ENCODE measurements at regions not wholly inside any gene's neighbourhood (a gene's known extent, or its start where the extent isn't known, plus 50 kb on each side); places are given as distances from the start of the nearest gene placed in this dataset.
"Not testable (repeated sequence)": the region's sequence is repeated elsewhere in the genome, so short reads cannot be mapped to it uniquely, and the experiment has no call there.

- no peak for FAIRE-seq
- no peak for DNase-seq (ENCODE audit: low spot score in 2 of 2)
Observed at GRCh38 chr1:198417039-198417438, 123.4 kb downstream of the ATP6V1G3 start.

GRCh38 chr1:198416296-198416695 lies 124.2 kb downstream of the ATP6V1G3 start:
- FAIRE-seq, result no peak
- no peak for DNase-seq (ENCODE audit: low spot score in 2 of 2)

DNA sequence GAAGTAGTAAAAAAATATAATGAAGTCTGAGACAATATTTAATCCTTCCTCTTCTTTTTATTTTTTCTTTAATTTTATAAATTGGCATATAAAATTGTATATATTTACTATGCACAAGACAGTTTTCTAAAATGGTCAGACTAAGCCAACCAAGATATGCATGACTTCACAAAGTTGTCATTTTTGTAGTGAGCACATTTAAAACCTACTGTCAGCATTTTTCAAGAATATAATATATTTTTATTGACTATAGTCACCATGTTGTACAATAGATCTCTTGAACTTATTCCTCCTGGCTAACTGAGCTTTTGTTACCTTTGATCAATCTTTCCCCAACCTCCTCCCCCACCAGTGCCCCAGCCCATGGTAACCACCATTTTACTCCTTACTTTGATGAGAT lies 129.2 kb downstream of the ATP6V1G3 start:
- DNase-seq (ENCODE audit: low spot score in 2 of 2), result no peak
- FAIRE-seq, result no peak

- FAIRE-seq (no peak), DNase-seq (ENCODE audit: low spot score in 2 of 2) (no peak)
Observed at GRCh38 chr1:198408716-198409115, 131.8 kb downstream of the ATP6V1G3 start.

DNA sequence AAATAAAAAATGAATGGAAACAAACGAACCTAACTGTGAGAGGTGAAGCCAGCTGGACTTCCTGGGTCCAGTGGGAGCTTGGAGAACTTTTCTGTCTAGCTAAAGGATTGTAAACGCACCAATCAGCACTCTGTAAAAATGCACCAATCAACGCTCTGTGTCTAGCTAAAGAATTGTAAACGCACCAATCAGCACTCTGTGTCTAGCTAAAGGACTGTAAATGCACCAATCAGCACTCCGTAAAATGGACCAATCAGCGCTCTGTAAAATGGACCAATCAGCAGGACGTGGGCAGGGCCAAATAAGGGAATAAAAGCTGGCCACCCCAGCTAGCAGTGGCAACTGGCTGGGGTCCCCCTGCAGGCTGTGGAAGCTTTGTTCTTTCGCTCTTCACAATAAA lies 135.8 kb downstream of the ATP6V1G3 start:
- not testable (repeated sequence) for DNase-seq (ENCODE audit: low spot score in 2 of 2); FAIRE-seq

DNA sequence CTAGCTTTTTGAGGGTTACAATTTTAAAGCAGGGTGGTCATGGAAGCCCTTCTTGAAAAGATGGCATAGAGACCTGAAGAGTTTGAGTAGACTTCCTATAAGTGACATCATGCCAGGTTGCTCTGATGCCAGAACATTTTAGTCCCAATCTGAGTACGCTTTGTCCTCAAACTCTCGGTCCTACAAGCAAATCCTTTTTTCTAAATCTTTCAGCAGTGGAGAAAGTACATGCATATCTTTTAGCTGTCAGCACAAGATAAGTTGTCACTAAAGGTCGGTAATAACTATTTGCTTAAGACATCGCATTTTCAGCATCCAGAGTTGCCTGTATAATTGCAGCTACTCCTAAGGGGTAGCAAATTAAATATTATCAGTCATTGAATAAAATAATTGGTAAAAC lies 140.4 kb downstream of the ATP6V1G3 start:
- DNase-seq (ENCODE audit: low spot score in 2 of 2) (no peak), FAIRE-seq (no peak)

DNA sequence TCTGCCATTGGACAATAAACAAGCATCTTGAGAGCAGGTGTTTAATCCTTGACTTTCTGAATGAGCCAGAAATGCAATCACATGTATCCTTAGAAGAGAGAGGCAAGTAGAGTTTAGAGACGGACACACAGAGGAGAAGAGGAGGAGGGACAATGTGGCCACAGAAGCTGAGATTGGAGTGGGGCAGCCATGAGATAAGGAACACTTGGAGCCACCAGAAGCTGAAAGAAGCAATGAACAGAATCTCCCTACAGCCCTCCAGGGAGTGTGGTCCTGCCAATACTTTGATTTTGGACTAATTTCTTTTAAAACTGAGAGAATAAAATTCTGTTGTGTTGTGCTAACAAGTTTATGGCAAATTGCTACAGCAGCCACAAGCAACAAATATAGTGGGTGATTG lies 141.0 kb downstream of the ATP6V1G3 start:
- FAIRE-seq (no peak), DNase-seq (ENCODE audit: low spot score in 2 of 2) (no peak)

DNA sequence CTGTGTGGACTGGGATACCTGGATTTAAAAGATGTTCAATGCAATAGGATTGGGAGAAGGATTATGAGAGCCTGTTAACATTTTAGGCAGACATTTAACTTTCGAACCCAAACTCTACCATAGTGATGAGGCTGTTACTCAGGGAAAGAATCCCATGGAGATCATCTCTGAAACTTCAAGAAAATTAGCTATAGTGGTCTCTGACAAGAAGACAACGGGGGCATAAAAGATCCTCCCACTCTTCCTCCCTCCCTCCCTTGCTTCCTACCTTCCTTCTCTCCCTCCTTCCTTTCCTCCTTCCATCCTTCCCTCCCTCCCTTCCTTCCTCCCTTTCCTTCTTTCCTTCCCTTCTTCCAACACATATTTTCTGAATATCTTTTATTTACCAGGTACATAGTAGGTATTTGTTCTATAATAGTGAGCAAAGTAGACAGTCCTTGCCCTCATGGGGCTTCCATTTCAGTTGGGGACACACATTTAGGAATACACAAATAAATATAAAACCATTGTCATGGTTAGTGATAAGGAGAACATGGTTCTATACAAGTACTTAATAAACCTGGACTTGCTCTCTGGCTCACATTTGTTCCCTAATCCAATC lies 143.2 kb downstream of the ATP6V1G3 start:
- no peak for FAIRE-seq

GRCh38 chr1:198391393-198392020 lies 149.0 kb downstream of the ATP6V1G3 start:
- DNase-seq (ENCODE audit: low spot score in 2 of 2), result no peak

More for the DNA sequence above, 143.2 kb downstream of the ATP6V1G3 start:
- no peak for DNase-seq (ENCODE audit: low spot score in 2 of 2)

GRCh38 chr1:198387587-198387986 lies 152.9 kb downstream of the ATP6V1G3 start:
- no peak for FAIRE-seq

More at GRCh38 chr1:198391393-198392020, 149.0 kb downstream of the ATP6V1G3 start:
- FAIRE-seq, result no peak

DNA sequence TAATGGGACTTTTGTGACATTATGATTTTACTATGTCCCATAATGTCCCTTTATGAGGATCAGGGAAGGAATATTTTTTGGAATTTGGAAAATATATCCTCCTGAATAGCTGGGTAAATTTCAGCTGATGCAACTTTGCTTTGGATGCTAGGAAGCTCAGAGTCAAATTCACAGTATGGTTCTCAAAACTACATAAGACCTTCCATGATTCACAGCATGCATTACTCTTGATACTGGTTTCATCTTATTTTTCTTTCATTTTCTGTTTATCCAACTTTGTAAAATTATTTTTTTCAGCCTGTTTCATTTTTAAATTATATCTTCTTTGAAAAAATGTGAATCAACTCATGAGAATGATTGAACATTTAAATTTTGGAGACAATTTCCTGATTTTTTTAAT lies 160.2 kb downstream of the ATP6V1G3 start:
- FAIRE-seq (no peak), DNase-seq (ENCODE audit: low spot score in 2 of 2) (no peak)

More at GRCh38 chr1:198387587-198387986, 152.9 kb downstream of the ATP6V1G3 start:
- no peak for DNase-seq (ENCODE audit: low spot score in 2 of 2)

DNA sequence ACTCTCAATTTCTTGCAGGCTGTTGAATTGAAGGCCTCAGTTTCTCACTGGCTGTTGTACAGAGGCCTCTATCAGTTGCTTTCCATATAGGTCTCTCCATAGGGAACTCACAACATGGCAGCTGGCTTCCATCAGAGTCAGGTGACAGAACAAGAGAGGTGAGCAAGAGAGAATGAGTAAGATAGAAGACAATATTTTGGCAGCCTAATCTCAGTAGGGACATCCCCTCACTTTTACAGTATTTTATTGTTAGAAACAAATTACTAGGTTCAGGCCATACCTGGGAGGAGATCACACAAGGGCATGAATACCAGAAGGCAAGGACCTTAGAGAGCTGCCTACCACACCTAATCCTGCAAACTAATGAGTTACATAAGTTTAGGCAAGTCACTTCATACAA lies 162.8 kb downstream of the ATP6V1G3 start:
- no peak for FAIRE-seq
- DNase-seq (ENCODE audit: low spot score in 2 of 2), result no peak

DNA sequence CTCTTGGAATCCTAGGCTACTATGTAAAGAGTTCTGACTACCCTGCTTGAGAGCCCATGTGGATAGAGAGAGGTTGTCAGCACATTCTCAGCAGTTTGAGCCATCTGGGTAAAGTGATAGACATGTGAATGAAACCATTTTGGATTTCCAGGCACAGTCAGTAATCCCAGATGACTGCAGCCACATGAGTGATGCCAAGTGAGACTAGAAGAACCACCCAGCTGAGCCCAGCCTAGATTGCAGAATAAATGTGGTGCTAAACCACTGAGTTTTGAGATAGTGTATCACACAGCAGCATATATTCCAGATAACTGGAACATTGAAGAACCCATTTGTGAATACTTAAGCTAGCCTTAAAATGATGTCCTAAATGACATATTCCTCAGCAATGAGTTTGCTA lies 166.2 kb downstream of the ATP6V1G3 start:
- FAIRE-seq (no peak), DNase-seq (ENCODE audit: low spot score in 2 of 2) (no peak)

- DNase-seq (ENCODE audit: low spot score in 2 of 2) (no peak), FAIRE-seq (no peak)
Observed at GRCh38 chr1:198373376-198373775, 167.1 kb downstream of the ATP6V1G3 start.

Measured in frontal cortex (tissue), 3 donors.